Common myeloid progenitor, CD34-positive (primary cell): ENCODE measurements at regions not wholly inside any gene's neighbourhood (a gene's known extent, or its start where the extent isn't known, plus 50 kb on each side); places are given as distances from the start of the nearest gene placed in this dataset.

ENCODE experiments used
- CTCF ChIA-PET: fragments of 350-600 bp; sonication (Branson Sonifier 250); formaldehyde crosslinking; loops from one replicate; lab custom pipeline; 2021; ENCODE audit warnings: antibody characterized with exemption; lab: Charles Lee
- POLR2A ChIA-PET: fragments of 350-600 bp; sonication (Branson Sonifier 250); formaldehyde crosslinking; loops from one replicate; lab custom pipeline; 2021; ENCODE audit warnings: antibody characterized with exemption; lab: Charles Lee
- DNase-seq, 3 donors: peaks; one replicate each; pipeline versions ENCODE4 v3.0.0 to v3.0.0-alpha.2; 2013
- H3K27ac ChIP-seq, 2 experiments: 1 replicate in 1 of 2; 2 replicates in 1 of 2; pipeline ENCODE4 v1.7.0; 2013; ENCODE audit warnings: inconsistent platforms in 2 of 2, low read length in 2 of 2, mild to moderate bottlenecking in 2 of 2, low read depth in 1 of 2, moderate library complexity in 1 of 2; ENCODE audit not compliant: severe bottlenecking in 2 of 2, insufficient read depth in 1 of 2, poor library complexity in 1 of 2
- H3K27me3 ChIP-seq, 5 experiments: replicated peaks in 2 of 5; 1 replicate in 3 of 5; 2 replicates in 2 of 5; pipeline versions ENCODE4 v1.6.1 to v1.7.0; 2013; ENCODE audit warnings: low read length in 4 of 5, mild to moderate bottlenecking in 2 of 5, moderate library complexity in 2 of 5, inconsistent platforms in 1 of 5; ENCODE audit not compliant: insufficient read depth in 5 of 5, control insufficient read depth in 4 of 5
- H3K36me3 ChIP-seq, 4 experiments: 1 replicate in 2 of 4; 2 replicates in 2 of 4; pipeline versions ENCODE4 v1.6.1 to v1.7.0; 2013; ENCODE audit warnings: low read length in 3 of 4, control low read depth in 1 of 4, mild to moderate bottlenecking in 1 of 4; ENCODE audit not compliant: control insufficient read depth in 4 of 4, insufficient read depth in 4 of 4
- H3K4me1 ChIP-seq, 4 experiments: 1 replicate in 3 of 4; 2 replicates in 1 of 4; pipeline versions ENCODE4 v1.6.1 to v1.7.1; 2013; ENCODE audit warnings: low read length in 3 of 4, mild to moderate bottlenecking in 3 of 4, control low read depth in 1 of 4, inconsistent platforms in 1 of 4, moderate library complexity in 1 of 4; ENCODE audit not compliant: control insufficient read depth in 4 of 4, insufficient read depth in 4 of 4; ENCODE audit errors: control extremely low read depth in 1 of 4
- H3K4me3 ChIP-seq, 7 experiments: 1 replicate in 4 of 7; 2 replicates in 3 of 7; pipeline versions ENCODE4 v1.5.1 to v1.7.0; 2013; ENCODE audit warnings: mild to moderate bottlenecking in 7 of 7, low read length in 6 of 7, moderate library complexity in 6 of 7, inconsistent platforms in 2 of 7, low read depth in 2 of 7, control low read depth in 1 of 7; ENCODE audit not compliant: insufficient read depth in 4 of 7, control insufficient read depth in 1 of 7; ENCODE audit errors: extremely low read depth in 1 of 7
- H3K9me3 ChIP-seq, 5 experiments: 1 replicate in 4 of 5; 2 replicates in 1 of 5; pipeline versions ENCODE4 v1.6.1 to v1.7.1; 2013; ENCODE audit warnings: low read length in 4 of 5, mild to moderate bottlenecking in 2 of 5, inconsistent platforms in 1 of 5, low read depth in 1 of 5, moderate library complexity in 1 of 5; ENCODE audit not compliant: control insufficient read depth in 4 of 5, insufficient read depth in 2 of 5; ENCODE audit errors: control extremely low read depth in 1 of 5
- WGBS: methylation state at CpG from one replicate; pipeline ENCODE4 v1.1.5; 2013; ENCODE audit not compliant: insufficient coverage; 5-methylcytosine and 5-hydroxymethylcytosine counted together

DNA sequence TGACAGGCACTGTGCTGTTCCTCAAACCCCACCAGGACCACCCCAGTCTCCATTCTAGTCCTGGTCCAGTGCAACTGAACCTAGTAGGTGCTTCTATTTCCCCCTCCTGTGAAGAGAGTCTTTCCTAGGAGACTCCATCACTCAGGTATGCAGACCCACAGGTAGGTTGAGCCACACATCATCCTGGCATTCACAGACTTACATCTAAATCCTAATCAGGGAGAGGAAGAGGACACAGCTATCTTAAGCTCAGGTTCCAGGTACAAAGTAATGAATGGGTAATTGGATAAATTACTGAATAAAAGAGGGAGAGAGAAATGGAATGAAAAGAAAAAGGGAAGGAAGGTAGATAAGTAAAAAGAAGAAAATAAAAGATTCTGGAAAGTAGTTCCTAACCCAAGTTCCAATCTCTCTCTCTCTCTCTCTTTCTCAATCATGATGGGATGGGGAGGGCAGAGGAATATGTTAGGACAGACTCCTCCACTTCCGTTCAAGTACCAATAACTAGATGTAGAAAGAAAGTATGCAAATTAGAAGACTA is 139.8 kb upstream of the NAMPT start:
- no peak overlapping the region for H3K4me3 ChIP-seq
- H3K4me1 ChIP-seq: peaks cover 4 to 27% (median 12%) of the 10 kb centered on the region in 4 experiments
- POLR2A ChIA-PET: no interaction called here
- no peak for DNase-seq
- H3K27ac ChIP-seq: peak overlapping the region in 1 of 2 experiments; percentile 21
- CTCF ChIA-PET: interaction anchor here (0.5 to 1.3 kb wide), 3 partner anchors 24 to 222 kb away, joined by 3 to 4 read pairs (median 3); no protein-coding TSS in a partner anchor
- no peaks in the 10 kb centered on the region for H3K36me3 ChIP-seq
- no CpG with 5 or more reads among the region's 1 CpG for WGBS
- no peaks in the 10 kb centered on the region for H3K27me3 ChIP-seq
- no peaks in the 10 kb centered on the region for H3K9me3 ChIP-seq

DNA sequence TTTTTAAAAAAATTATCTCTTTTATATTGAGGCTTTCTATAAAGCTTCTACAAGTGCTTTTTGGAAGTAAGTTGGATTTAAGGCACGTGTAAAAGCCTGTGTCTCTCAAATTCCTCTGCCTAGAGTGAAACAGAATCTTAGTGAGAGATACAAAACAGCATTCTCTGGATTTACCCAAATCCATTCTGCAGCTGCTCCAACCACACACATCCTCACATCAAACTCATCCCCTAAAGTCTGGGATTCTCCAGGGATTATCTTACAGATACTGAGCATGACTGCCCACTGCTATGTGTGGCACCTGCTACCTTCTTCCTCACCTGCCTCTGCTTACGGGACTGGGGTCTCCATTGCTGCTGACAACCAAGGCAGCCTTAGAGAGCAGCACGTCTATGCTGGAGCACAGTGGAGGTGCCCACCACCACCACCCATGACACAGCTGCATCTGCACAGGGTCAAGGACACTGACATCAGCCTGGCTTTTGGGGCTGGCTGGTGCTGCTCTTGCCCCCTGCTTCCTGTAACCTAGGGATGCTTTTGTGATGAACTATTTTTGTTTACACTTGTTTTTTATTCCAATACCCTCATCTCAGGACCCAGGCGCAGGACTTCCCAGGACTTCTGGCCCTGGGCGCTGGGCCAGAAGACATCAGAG is 139.2 kb upstream of the NAMPT start:
- DNase-seq: no peak
- ChIA-PET POLR2A (no interaction called here), CTCF (interaction anchor here (0.5 to 1.6 kb wide), 2 partner anchors 9 to 221 kb away, joined by 4 to 6 read pairs; no protein-coding TSS in a partner anchor)
- no peak overlapping the region for H3K4me3 ChIP-seq
- no peak overlapping the region for H3K27ac ChIP-seq
- no peaks in the 10 kb centered on the region for H3K36me3 ChIP-seq
- peaks cover 5 to 27% (median 12%) of the 10 kb centered on the region in 4 experiments for H3K4me1 ChIP-seq
- no peaks in the 10 kb centered on the region for H3K27me3 ChIP-seq
- 100% methylated on average over 2 of the region's 5 CpGs for WGBS
- H3K9me3 ChIP-seq: no peaks in the 10 kb centered on the region

- Histone ChIP-seq H3K4me1 (peaks cover 8 to 33% (median 17%) of the 10 kb centered on the region in 4 experiments), H3K9me3 (no peaks in the 10 kb centered on the region), H3K4me3 (no peak overlapping the region), H3K27ac (no peak overlapping the region), H3K27me3 (no peaks in the 10 kb centered on the region), H3K36me3 (no peaks in the 10 kb centered on the region)
- no peak for DNase-seq
- ChIA-PET POLR2A (no interaction called here), CTCF (interaction anchor here (1.6 kb wide), 1 partner anchor 8 kb away, joined by 6 read pairs; no protein-coding TSS in a partner anchor)
- 100% methylated on average over 4 of the region's 5 CpGs for WGBS
These were observed 138.3 kb upstream of the NAMPT start for GRCh38 chr7:106423111-106423510.

DNA sequence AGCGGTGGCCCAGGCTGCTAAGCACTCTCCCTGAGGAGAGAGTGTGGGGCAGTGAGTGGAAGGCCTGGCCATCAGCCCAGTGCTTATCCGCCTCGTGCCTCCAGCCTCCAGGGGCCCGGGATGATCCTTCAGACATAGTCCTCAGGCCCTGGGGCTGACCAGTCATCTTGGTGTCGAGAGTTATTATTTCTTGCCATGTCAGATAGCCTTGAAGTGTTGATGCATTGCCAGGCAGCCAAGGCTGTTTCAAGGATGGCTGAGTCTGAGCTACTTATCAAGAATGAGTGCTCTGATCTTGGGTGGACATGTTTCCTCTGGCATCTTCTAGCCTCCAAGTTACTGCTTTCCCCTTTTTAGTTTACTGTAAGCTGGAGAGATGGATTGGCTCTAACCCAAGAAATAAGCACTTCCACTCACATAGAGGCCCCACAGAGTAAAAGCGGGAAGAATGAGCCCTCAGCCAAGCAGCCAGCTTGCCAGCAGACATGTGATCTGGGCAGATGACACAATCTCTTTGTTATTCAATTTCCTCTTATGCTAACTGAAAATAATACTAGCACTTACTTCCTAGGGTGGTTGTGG is 136.5 kb upstream of the NAMPT start:
- ChIA-PET POLR2A (no interaction called here), CTCF (no interaction called here)
- peaks cover 12 to 37% (median 17%) of the 10 kb centered on the region in 4 experiments for H3K4me1 ChIP-seq
- H3K36me3 ChIP-seq: peaks cover 0 to 2% (median 0%) of the 10 kb centered on the region in 4 experiments
- H3K27me3 ChIP-seq: no peaks in the 10 kb centered on the region
- peak; percentile 22 to 74 (median 66) for DNase-seq
- WGBS: 95% methylated on average over 4 of the region's 6 CpGs
- H3K4me3 ChIP-seq: no peak overlapping the region
- no peak overlapping the region for H3K27ac ChIP-seq
- peaks cover 0 to 6% (median 1%) of the 10 kb centered on the region in 5 experiments for H3K9me3 ChIP-seq

GRCh38 chr7:106420736-106421135 is 136.0 kb upstream of the NAMPT start:
- peaks cover 0 to 7% (median 1%) of the 10 kb centered on the region in 5 experiments for H3K9me3 ChIP-seq
- ChIA-PET CTCF (no interaction called here), POLR2A (no interaction called here)
- peaks cover 0 to 2% (median 0%) of the 10 kb centered on the region in 4 experiments for H3K36me3 ChIP-seq
- WGBS: 77% methylated on average over 4 of the region's 5 CpGs
- H3K27ac ChIP-seq: no peak overlapping the region
- H3K4me1 ChIP-seq: peaks cover 12 to 37% (median 17%) of the 10 kb centered on the region in 4 experiments
- no peaks in the 10 kb centered on the region for H3K27me3 ChIP-seq
- H3K4me3 ChIP-seq: no peak overlapping the region
- no peak for DNase-seq

- H3K4me1 ChIP-seq: peaks cover 12 to 33% (median 15%) of the 10 kb centered on the region in 4 experiments
- ChIA-PET POLR2A (no interaction called here), CTCF (no interaction called here)
- H3K4me3 ChIP-seq: no peak overlapping the region
- DNase-seq: no peak
- WGBS: 71% methylated on average over 2 of the region's 2 CpGs
- no peak overlapping the region for H3K27ac ChIP-seq
- H3K27me3 ChIP-seq: no peaks in the 10 kb centered on the region
- H3K36me3 ChIP-seq: peaks cover 0 to 2% (median 0%) of the 10 kb centered on the region in 4 experiments
- peaks cover 0 to 12% (median 3%) of the 10 kb centered on the region in 5 experiments for H3K9me3 ChIP-seq
These were observed 135.4 kb upstream of the NAMPT start for GRCh38 chr7:106420210-106420609.
